ENCODE measurements at regions not wholly inside any gene's neighbourhood (a gene's known extent, or its start where the extent isn't known, plus 50 kb on each side); places are given as distances from the start of the nearest gene placed in this dataset.

GRCh38 chr12:114477989-114478395 is 72.0 kb upstream of the TBX5 start:
- no peak for TF ChIP-seq EZH2 (IDR thresholded peaks at IDR 0.05; ENCODE audit: borderline replicate concordance)
- TF ChIP-seq, protein P1, sequence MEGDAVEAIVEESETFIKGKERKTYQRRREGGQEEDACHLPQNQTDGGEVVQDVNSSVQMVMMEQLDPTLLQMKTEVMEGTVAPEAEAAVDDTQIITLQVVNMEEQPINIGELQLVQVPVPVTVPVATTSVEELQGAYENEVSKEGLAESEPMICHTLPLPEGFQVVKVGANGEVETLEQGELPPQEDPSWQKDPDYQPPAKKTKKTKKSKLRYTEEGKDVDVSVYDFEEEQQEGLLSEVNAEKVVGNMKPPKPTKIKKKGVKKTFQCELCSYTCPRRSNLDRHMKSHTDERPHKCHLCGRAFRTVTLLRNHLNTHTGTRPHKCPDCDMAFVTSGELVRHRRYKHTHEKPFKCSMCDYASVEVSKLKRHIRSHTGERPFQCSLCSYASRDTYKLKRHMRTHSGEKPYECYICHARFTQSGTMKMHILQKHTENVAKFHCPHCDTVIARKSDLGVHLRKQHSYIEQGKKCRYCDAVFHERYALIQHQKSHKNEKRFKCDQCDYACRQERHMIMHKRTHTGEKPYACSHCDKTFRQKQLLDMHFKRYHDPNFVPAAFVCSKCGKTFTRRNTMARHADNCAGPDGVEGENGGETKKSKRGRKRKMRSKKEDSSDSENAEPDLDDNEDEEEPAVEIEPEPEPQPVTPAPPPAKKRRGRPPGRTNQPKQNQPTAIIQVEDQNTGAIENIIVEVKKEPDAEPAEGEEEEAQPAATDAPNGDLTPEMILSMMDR (IDR thresholded peaks at IDR 0.05; ENCODE audit: poor library complexity), result no peak
- TF ChIP-seq EZH2phosphoT487 (IDR thresholded peaks at IDR 0.05; ENCODE audit: low read depth, severe bottlenecking, unreplicated experiment), result no peak

All from hepatocyte (in vitro differentiated cells).